ENCODE measurements at regions not wholly inside any gene's neighbourhood (a gene's known extent, or its start where the extent isn't known, plus 50 kb on each side); places are given as distances from the start of the nearest gene placed in this dataset.

- no peak for DNase-seq
These were observed 67.4 kb upstream of the ARHGAP24 start for GRCh38 chr4:85407546-85407945.

- no peak for DNase-seq
These were observed 66.6 kb upstream of the ARHGAP24 start for GRCh38 chr4:85408301-85408700.

GRCh38 chr4:85409251-85409650, 65.7 kb upstream of the ARHGAP24 start:
- DNase-seq = no peak

GRCh38 chr4:85411386-85411785, 63.6 kb upstream of the ARHGAP24 start:
- DNase-seq = no peak

GRCh38 chr4:85414972-85415371, 60.0 kb upstream of the ARHGAP24 start:
- DNase-seq = no peak

GRCh38 chr4:85416094-85416493, 58.9 kb upstream of the ARHGAP24 start:
- no peak for DNase-seq

- DNase-seq = no peak
These were observed 55.8 kb upstream of the ARHGAP24 start for GRCh38 chr4:85419103-85419502.

- DNase-seq = no peak
These were observed 54.1 kb upstream of the ARHGAP24 start for GRCh38 chr4:85420831-85421230.

GRCh38 chr4:85423431-85423830, 51.5 kb upstream of the ARHGAP24 start:
- no peak for DNase-seq
